ENCODE measurements at regions not wholly inside any gene's neighbourhood (a gene's known extent, or its start where the extent isn't known, plus 50 kb on each side); places are given as distances from the start of the nearest gene placed in this dataset.

DNA sequence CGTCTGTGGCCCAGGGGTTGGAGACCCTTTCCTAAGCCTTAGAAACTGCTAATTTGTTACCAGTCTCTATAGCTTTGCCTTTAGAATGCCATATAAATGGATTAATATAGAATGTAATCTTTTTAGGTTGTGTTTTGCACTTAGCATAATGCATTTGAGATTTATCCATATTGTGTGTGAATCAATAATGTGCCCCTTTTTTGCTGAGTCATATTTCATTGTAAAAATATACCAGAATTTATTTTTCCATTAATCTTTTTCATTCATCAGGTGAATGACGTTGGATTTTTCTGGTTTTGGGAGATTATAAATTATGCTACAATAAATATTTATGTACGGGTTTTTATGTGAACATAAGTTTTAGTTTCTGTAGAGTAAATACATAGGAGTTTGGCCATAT is 478.8 kb upstream of the MAGEB18 start:
- DNase-seq (no peak), ATAC-seq (no peak)
- H3K27me3 Mint-ChIP-seq, result no peaks in the 10 kb centered on the region
- no peak overlapping the region for H3K4me3 Mint-ChIP-seq
- H3K4me1 Mint-ChIP-seq, result no peaks in the 10 kb centered on the region
- no peaks in the 10 kb centered on the region for H3K36me3 Mint-ChIP-seq
- no peak overlapping the region for H3K27ac Mint-ChIP-seq
- POLR2A ChIA-PET, result no interaction called here
- peaks cover 0 to 11% (median 0%) of the 10 kb centered on the region in 9 donors for H3K9me3 Mint-ChIP-seq

DNA sequence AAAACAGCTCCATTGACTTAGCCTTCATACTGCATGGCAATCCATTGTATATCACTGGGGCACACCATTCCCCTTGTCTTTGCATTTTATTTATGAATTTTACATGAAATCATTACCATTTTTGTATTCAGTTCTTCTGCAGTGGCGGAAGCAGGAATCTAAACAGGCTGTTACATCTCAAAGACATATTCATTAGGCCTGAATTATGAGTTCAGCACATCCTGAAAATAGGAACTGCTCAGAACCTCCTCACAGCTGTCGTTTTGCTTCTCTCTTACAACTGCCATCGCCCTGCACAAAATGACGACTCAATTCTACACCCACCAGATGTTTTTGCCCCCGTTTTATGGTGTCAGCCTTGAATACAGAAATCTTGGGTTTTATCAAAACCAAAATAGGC is 474.4 kb upstream of the MAGEB18 start:
- Mint-ChIP-seq H3K4me3 (no peak overlapping the region), H3K36me3 (no peaks in the 10 kb centered on the region), H3K27me3 (no peaks in the 10 kb centered on the region), H3K4me1 (no peaks in the 10 kb centered on the region), H3K27ac (no peak overlapping the region), H3K9me3 (peaks cover 0 to 3% (median 0%) of the 10 kb centered on the region in 9 donors)
- DNase-seq, result no peak
- POLR2A ChIA-PET, result no interaction called here
- ATAC-seq, result no peak

DNA sequence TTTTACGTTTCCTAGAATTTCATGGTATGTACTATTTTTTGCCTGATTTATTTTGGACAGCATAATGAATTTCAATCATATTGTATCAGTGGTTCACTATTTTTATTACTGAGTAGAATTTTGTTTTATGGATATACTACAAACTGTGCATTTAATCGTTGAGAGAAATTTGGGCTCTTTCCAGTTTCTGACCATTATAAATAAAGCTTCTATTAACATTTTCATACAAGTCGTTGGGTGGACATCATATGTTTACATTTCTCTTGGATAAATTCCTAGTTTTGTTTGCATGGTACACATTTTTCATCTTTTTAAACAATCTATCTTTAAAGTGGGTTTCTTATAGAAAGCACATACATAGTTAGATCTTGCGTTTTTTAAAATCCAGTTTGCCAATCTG is 472.7 kb upstream of the MAGEB18 start:
- ATAC-seq (no peak), DNase-seq (no peak)
- POLR2A ChIA-PET, result no interaction called here
- H3K27me3 Mint-ChIP-seq, result no peaks in the 10 kb centered on the region
- H3K27ac Mint-ChIP-seq, result no peak overlapping the region
- H3K4me3 Mint-ChIP-seq, result no peak overlapping the region
- H3K36me3 Mint-ChIP-seq, result no peaks in the 10 kb centered on the region
- peaks cover 0 to 3% (median 0%) of the 10 kb centered on the region in 9 donors for H3K9me3 Mint-ChIP-seq
- no peaks in the 10 kb centered on the region for H3K4me1 Mint-ChIP-seq

DNA sequence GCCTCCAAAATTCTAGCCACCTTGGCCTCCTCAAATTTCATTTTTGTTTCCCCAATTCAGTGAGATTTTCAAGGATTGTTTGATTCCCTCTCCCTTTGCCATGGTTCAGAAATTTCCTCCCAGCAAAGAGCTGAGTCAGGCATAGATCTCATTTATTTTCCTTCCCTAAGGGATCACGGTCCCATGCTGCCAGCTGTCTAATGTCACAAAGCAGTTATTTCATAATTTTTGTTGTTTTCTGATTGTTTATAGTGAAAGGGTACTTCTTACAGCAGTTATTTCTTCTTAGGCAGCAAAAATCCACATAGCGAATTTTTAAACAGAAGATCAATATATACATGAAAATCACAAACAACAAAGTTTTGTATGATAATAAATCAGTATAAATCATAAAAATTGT is 470.5 kb upstream of the MAGEB18 start:
- Mint-ChIP-seq H3K27ac (no peak overlapping the region), H3K9me3 (peaks cover 0 to 4% (median 0%) of the 10 kb centered on the region in 9 donors), H3K36me3 (no peaks in the 10 kb centered on the region), H3K4me3 (no peak overlapping the region), H3K27me3 (no peaks in the 10 kb centered on the region), H3K4me1 (no peaks in the 10 kb centered on the region)
- DNase-seq (no peak), ATAC-seq (no peak)
- POLR2A ChIA-PET, result no interaction called here

DNA sequence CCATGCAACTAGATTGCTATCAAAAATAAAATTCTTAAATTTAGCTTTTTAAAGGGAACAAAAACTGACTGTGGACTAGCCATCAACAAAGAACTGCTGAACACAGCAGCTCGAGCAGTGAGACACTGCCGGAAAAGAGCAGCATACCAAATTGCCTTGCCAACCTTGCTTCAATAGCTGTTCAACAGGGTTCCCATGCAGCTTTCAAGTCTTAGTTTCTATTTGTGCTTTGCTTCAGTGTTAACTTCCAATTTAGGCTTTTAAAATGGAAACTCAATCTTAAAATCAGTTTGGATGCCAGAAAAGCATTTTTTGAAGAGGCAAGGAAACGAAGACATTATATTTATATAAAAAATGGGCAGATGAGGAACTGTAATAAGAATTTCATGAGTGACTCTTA is 463.4 kb upstream of the MAGEB18 start:
- Mint-ChIP-seq H3K4me3 (no peak overlapping the region), H3K4me1 (no peaks in the 10 kb centered on the region)

DNA sequence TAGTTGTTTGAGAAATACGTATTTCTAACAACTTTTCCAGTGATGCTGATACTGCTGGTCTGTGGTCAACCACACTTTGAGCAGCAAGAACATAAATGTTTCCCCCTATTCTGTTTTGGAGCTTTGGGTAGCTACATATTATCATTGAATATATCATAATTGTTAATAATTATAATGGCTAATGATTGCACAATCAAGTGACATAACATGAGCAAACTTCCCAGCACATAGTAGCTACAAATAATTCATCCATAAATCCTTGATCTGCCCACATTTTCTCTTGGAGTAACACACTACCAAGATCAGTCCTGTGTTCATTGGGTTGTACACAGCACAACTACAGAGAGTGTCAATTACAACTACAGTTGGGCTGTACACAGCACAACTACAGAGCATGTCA is 436.3 kb upstream of the MAGEB18 start:
- no peaks in the 10 kb centered on the region for H3K4me1 Mint-ChIP-seq
- no peaks in the 10 kb centered on the region for H3K27me3 Mint-ChIP-seq
- DNase-seq (no peak), ATAC-seq (no peak)
- peaks cover 0 to 4% (median 0%) of the 10 kb centered on the region in 3 donors for H3K36me3 Mint-ChIP-seq
- POLR2A ChIA-PET, result no interaction called here
- H3K27ac Mint-ChIP-seq, result no peak overlapping the region
- H3K9me3 Mint-ChIP-seq, result peaks cover 0 to 15% (median 0%) of the 10 kb centered on the region in 9 donors
- H3K4me3 Mint-ChIP-seq, result no peak overlapping the region

More for the DNA sequence above, 463.4 kb upstream of the MAGEB18 start:
- Mint-ChIP-seq H3K27me3 (no peaks in the 10 kb centered on the region), H3K36me3 (no peaks in the 10 kb centered on the region), H3K9me3 (peaks cover 0 to 3% (median 0%) of the 10 kb centered on the region in 9 donors), H3K27ac (no peak overlapping the region)
- POLR2A ChIA-PET, result no interaction called here
- DNase-seq (no peak), ATAC-seq (no peak)

DNA sequence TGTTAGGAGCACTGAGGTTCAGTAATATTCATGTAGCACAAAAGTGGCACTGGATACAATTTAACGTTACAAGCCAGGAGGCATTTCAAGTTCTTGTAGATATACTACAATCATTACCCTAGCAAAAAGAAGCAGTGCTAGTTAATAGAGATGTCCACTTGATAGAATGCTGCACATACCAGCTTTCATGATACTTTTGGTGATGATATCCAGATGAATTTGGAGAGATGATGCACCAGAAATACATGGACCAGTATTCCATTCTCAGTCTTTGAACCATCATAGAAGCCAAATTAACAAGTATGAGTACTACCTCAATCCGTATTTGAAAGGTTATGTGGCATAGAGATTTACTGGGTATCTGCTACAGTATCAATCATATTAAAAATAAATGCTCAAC is 421.0 kb upstream of the MAGEB18 start:
- Mint-ChIP-seq H3K4me1 (no peaks in the 10 kb centered on the region), H3K27me3 (no peaks in the 10 kb centered on the region), H3K36me3 (no peaks in the 10 kb centered on the region), H3K27ac (no peak overlapping the region), H3K4me3 (no peak overlapping the region), H3K9me3 (peaks cover 0 to 10% (median 0%) of the 10 kb centered on the region in 9 donors)
- POLR2A ChIA-PET, result no interaction called here
- no peak for DNase-seq
- ATAC-seq, result no peak

DNA sequence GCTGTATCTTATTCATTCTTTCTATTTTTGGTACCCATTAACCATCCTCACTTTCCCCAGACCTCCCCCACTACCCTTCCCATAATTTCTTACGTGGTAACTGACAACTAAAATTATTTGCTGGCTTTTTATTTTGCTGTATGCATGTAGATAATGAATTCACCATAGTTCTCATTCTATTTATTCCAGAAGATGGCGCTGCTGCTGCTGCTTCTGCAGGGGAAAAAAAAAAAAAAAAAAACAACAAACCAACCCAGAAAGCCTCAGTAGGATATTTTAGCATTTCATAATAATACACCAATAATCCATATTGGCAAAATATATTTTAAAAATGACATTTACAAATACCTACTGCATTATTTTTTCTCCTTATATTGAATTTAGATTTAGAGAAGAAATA is 416.6 kb upstream of the MAGEB18 start:
- POLR2A ChIA-PET, result no interaction called here
- Mint-ChIP-seq H3K9me3 (peaks cover 0 to 3% (median 0%) of the 10 kb centered on the region in 9 donors), H3K36me3 (no peaks in the 10 kb centered on the region), H3K4me1 (no peaks in the 10 kb centered on the region), H3K4me3 (no peak overlapping the region), H3K27me3 (no peaks in the 10 kb centered on the region), H3K27ac (no peak overlapping the region)
- DNase-seq, result no peak
- no peak for ATAC-seq

DNA sequence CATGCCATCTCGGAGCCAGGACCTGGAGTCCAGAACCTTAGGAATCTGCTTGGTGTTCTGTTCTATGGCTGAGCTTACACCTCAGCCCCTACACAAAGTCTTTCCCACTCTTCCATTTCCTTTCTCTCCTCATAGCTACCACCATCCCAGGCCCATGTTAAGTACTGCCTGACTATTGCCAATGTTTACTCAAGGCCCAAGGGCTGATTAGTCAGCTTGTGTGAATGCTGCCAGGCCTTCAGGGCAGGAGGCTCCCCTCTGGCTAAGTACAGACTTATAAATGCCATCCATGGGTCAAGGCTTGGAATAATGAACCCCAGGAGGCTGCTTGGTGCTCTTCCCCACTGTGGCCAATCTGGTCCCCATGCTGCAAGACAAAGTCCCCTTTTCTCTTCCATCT is 411.6 kb upstream of the MAGEB18 start:
- Mint-ChIP-seq H3K4me1 (no peaks in the 10 kb centered on the region), H3K9me3 (peaks cover 0 to 6% (median 0%) of the 10 kb centered on the region in 9 donors), H3K4me3 (no peak overlapping the region), H3K36me3 (no peaks in the 10 kb centered on the region), H3K27me3 (peaks cover 0 to 1% (median 0%) of the 10 kb centered on the region in 5 donors), H3K27ac (no peak overlapping the region)
- no peak for DNase-seq
- POLR2A ChIA-PET, result no interaction called here
- ATAC-seq, result no peak

DNA sequence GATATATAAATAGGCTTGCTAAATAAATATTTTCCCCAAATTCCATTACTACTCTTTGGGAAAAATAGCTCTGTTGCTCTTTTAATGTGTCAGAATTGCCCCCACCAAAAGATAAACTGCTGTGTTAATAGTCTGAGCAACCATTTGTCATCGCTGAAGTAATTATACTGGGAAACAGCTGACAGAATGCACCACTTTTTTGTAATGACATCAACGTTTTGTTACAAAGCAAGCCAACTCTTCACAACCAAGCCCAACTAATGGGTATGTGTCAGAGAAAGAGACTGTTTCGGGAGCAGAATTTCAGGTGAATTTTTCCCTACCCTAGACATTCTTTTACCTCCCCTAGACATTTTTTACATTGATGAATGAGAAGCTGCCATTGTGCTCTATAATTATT is 405.0 kb upstream of the MAGEB18 start:
- H3K9me3 Mint-ChIP-seq, result peaks cover 0 to 3% (median 0%) of the 10 kb centered on the region in 9 donors
- H3K4me3 Mint-ChIP-seq, result no peak overlapping the region
- H3K4me1 Mint-ChIP-seq, result no peaks in the 10 kb centered on the region
- no peaks in the 10 kb centered on the region for H3K36me3 Mint-ChIP-seq
- no peak for ATAC-seq
- DNase-seq, result no peak
- no peak overlapping the region for H3K27ac Mint-ChIP-seq
- POLR2A ChIA-PET, result no interaction called here
- peaks cover 0 to 1% (median 0%) of the 10 kb centered on the region in 5 donors for H3K27me3 Mint-ChIP-seq

DNA sequence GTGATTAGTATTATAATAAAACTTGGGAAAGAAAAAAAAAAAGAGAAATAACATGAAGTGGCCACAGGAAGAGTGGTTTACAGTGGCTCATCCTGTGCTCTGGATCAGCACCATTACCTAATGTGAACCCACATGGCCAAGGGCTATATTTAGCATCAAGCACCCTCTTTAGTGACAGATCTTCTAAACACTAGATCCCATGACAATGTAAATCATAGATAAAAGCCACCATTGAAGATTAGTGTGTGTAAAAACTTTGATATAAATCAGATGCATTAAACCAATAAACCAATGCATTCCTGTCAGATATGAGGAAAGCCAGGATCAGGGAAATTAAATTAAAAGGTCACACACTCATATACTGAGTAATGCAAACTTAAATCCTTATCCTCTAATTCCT is 400.6 kb upstream of the MAGEB18 start:
- peaks cover 0 to 2% (median 0%) of the 10 kb centered on the region in 9 donors for H3K9me3 Mint-ChIP-seq
- no peak overlapping the region for H3K27ac Mint-ChIP-seq
- H3K4me3 Mint-ChIP-seq, result no peak overlapping the region
- H3K27me3 Mint-ChIP-seq, result no peaks in the 10 kb centered on the region
- POLR2A ChIA-PET, result no interaction called here
- no peaks in the 10 kb centered on the region for H3K4me1 Mint-ChIP-seq
- ATAC-seq (no peak), DNase-seq (no peak)
- peaks cover 0 to 4% (median 0%) of the 10 kb centered on the region in 3 donors for H3K36me3 Mint-ChIP-seq

DNA sequence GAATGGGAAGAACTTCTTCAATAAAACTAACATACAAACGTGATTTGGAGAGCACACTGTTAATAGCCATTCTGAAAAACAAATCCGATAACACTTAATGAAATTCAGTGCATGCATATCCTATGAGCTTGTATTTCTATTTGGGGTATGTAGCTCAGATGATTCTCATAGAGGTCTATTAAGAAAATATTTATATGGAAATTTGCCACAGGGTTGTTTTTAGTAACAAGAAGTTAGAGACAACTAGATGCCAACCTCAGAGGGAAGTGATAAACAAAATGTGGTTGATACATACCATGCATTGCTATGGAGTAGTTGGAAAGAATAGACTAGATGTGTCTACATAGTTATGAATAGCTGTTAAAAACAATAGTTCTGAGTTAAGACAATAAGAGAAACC is 395.8 kb upstream of the MAGEB18 start:
- H3K27me3 Mint-ChIP-seq, result no peaks in the 10 kb centered on the region
- DNase-seq, result no peak
- ATAC-seq, result no peak
- H3K36me3 Mint-ChIP-seq, result peaks cover 0 to 4% (median 0%) of the 10 kb centered on the region in 3 donors
- POLR2A ChIA-PET, result no interaction called here
- H3K27ac Mint-ChIP-seq, result no peak overlapping the region
- no peaks in the 10 kb centered on the region for H3K4me1 Mint-ChIP-seq
- H3K4me3 Mint-ChIP-seq, result no peak overlapping the region
- H3K9me3 Mint-ChIP-seq, result peaks cover 0 to 8% (median 0%) of the 10 kb centered on the region in 9 donors

DNA sequence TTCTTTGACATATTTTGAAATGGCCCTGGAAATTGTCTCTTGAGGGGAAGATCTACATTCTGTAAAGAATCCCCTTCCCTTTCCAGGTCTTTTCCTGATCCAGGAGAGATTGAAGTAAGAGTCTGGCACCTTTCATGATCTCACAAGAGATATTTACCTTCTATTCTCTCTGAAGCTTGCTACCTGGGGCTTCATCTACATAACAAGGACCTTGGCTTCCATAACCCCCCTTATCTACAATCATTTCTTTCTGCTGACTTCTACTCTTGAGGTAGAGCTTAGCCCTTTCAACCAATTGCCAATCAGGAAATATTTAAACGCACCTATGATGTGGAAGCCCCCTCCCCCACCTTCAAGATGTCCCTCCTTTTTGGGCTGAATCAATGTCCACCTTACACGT is 383.7 kb upstream of the MAGEB18 start:
- H3K27ac Mint-ChIP-seq, result no peak overlapping the region
- no peaks in the 10 kb centered on the region for H3K27me3 Mint-ChIP-seq
- H3K9me3 Mint-ChIP-seq, result peaks cover 0 to 13% (median 0%) of the 10 kb centered on the region in 9 donors
- ATAC-seq (no peak), DNase-seq (no peak)
- no peaks in the 10 kb centered on the region for H3K4me1 Mint-ChIP-seq
- POLR2A ChIA-PET, result no interaction called here
- no peak overlapping the region for H3K4me3 Mint-ChIP-seq
- peaks cover 0 to 4% (median 0%) of the 10 kb centered on the region in 3 donors for H3K36me3 Mint-ChIP-seq

DNA sequence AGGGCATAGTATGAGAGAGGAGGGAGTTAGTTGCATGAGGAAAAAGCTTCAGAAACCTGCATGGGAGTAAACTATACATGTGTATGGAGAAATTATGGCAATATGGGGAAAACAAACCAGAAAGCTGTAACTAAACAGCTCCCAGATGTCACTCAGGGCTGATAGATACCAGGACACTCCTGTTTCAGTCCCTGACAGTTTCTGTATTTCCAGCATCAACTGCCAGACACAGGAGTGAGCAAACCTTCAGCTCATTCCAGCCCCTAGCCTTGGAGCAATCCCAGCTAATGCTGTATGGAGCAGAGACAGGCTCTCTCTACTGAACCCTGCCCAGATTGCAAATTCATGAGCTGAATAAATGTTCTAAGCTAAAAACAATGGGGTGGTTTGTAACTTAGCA is 382.9 kb upstream of the MAGEB18 start:
- Mint-ChIP-seq H3K27me3 (no peaks in the 10 kb centered on the region), H3K36me3 (no peaks in the 10 kb centered on the region), H3K4me3 (no peak overlapping the region), H3K9me3 (peaks cover 0 to 10% (median 0%) of the 10 kb centered on the region in 9 donors), H3K4me1 (no peaks in the 10 kb centered on the region), H3K27ac (no peak overlapping the region)
- no peak for ATAC-seq
- POLR2A ChIA-PET, result no interaction called here
- no peak for DNase-seq
